ENCODE measurements at regions not wholly inside any gene's neighbourhood (a gene's known extent, or its start where the extent isn't known, plus 50 kb on each side); places are given as distances from the start of the nearest gene placed in this dataset.

GRCh38 chr19:29395111-29395733, 130.6 kb upstream of the VSTM2B start:
- no peak overlapping the region for H3K27ac ChIP-seq (replicated peaks)
- H3K27me3 ChIP-seq (ENCODE audit: insufficient read depth, poor library complexity, severe bottlenecking): no peaks in the 10 kb centered on the region
- no peak for TF ChIP-seq GABPA (IDR thresholded peaks at IDR 0.05; ENCODE audit: low read depth)
- TF ChIP-seq SPI1 (IDR thresholded peaks at IDR 0.05; ENCODE audit: borderline replicate concordance, low read depth): no peak
- no peak for TF ChIP-seq POLR2AphosphoS5 (IDR thresholded peaks at IDR 0.05; ENCODE audit: low read depth)
- TF ChIP-seq, protein P1, sequence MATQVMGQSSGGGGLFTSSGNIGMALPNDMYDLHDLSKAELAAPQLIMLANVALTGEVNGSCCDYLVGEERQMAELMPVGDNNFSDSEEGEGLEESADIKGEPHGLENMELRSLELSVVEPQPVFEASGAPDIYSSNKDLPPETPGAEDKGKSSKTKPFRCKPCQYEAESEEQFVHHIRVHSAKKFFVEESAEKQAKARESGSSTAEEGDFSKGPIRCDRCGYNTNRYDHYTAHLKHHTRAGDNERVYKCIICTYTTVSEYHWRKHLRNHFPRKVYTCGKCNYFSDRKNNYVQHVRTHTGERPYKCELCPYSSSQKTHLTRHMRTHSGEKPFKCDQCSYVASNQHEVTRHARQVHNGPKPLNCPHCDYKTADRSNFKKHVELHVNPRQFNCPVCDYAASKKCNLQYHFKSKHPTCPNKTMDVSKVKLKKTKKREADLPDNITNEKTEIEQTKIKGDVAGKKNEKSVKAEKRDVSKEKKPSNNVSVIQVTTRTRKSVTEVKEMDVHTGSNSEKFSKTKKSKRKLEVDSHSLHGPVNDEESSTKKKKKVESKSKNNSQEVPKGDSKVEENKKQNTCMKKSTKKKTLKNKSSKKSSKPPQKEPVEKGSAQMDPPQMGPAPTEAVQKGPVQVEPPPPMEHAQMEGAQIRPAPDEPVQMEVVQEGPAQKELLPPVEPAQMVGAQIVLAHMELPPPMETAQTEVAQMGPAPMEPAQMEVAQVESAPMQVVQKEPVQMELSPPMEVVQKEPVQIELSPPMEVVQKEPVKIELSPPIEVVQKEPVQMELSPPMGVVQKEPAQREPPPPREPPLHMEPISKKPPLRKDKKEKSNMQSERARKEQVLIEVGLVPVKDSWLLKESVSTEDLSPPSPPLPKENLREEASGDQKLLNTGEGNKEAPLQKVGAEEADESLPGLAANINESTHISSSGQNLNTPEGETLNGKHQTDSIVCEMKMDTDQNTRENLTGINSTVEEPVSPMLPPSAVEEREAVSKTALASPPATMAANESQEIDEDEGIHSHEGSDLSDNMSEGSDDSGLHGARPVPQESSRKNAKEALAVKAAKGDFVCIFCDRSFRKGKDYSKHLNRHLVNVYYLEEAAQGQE (IDR thresholded peaks at IDR 0.05; ENCODE audit: insufficient replicate concordance, low read depth): no peak
- no peak for TF ChIP-seq CTCF (IDR thresholded peaks at IDR 0.05; ENCODE audit: insufficient read depth, low read length)
- DNase-seq (ENCODE audit: low read depth in 1 of 2, low spot score in 1 of 2): no peak
- H3K4me3 ChIP-seq (replicated peaks; ENCODE audit: insufficient read depth, low read length): no peak overlapping the region

- TF ChIP-seq POLR2AphosphoS5 (IDR thresholded peaks at IDR 0.05; ENCODE audit: low read depth): no peak
- TF ChIP-seq, protein P1 (IDR thresholded peaks at IDR 0.05; ENCODE audit: insufficient replicate concordance, low read depth): no peak
- no peak for TF ChIP-seq SPI1 (IDR thresholded peaks at IDR 0.05; ENCODE audit: borderline replicate concordance, low read depth)
- TF ChIP-seq GABPA (IDR thresholded peaks at IDR 0.05; ENCODE audit: low read depth): no peak
- no peak for TF ChIP-seq CTCF (IDR thresholded peaks at IDR 0.05; ENCODE audit: insufficient read depth, low read length)
- Histone ChIP-seq H3K27ac (replicated peaks) (no peak overlapping the region), H3K27me3 (ENCODE audit: insufficient read depth, poor library complexity, severe bottlenecking) (no peaks in the 10 kb centered on the region), H3K4me3 (replicated peaks; ENCODE audit: insufficient read depth, low read length) (no peak overlapping the region)
- DNase-seq (ENCODE audit: low read depth in 1 of 2, low spot score in 1 of 2): no peak
Measured at GRCh38 chr19:29395734-29396414, 129.9 kb upstream of the VSTM2B start.

DNA sequence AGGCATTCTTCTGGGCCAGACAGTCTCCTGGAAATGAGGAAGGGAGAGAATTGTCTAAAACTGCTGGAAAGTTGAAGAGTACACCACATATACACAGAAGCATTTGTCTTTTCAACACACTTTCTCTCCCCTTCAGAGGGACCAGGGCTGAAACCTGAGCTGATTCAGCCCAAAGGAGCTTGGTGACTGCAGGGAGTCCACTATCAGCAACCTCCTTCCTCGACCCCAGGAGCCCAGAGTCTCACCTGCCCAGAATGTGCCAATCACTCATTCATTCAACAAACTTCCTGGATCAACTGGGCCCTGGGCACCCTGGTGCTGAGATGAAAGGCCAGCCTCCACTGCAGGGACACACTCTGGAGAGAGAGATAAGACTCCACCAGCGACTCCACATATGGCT, 128.9 kb upstream of the VSTM2B start:
- DNase-seq (ENCODE audit: low read depth in 1 of 2, low spot score in 1 of 2): no peak
- no peak for TF ChIP-seq SPI1 (IDR thresholded peaks at IDR 0.05; ENCODE audit: borderline replicate concordance, low read depth)
- no peak for TF ChIP-seq POLR2AphosphoS5 (IDR thresholded peaks at IDR 0.05; ENCODE audit: low read depth)
- TF ChIP-seq GABPA (IDR thresholded peaks at IDR 0.05; ENCODE audit: low read depth): no peak

GRCh38 chr19:29397748-29398147, 128.0 kb upstream of the VSTM2B start:
- TF ChIP-seq CTCF (IDR thresholded peaks at IDR 0.05; ENCODE audit: insufficient read depth, low read length): no peak
- no peak for TF ChIP-seq GABPA (IDR thresholded peaks at IDR 0.05; ENCODE audit: low read depth)
- TF ChIP-seq SPI1 (IDR thresholded peaks at IDR 0.05; ENCODE audit: borderline replicate concordance, low read depth): no peak
- TF ChIP-seq POLR2AphosphoS5 (IDR thresholded peaks at IDR 0.05; ENCODE audit: low read depth): no peak
- TF ChIP-seq, protein P1 (IDR thresholded peaks at IDR 0.05; ENCODE audit: insufficient replicate concordance, low read depth): no peak
- DNase-seq (ENCODE audit: low read depth in 1 of 2, low spot score in 1 of 2): no peak
- H3K27me3 ChIP-seq (ENCODE audit: insufficient read depth, poor library complexity, severe bottlenecking): no peaks in the 10 kb centered on the region
- H3K4me3 ChIP-seq (replicated peaks; ENCODE audit: insufficient read depth, low read length): no peak overlapping the region
- H3K27ac ChIP-seq (replicated peaks): no peak overlapping the region

More for the DNA sequence above, 128.9 kb upstream of the VSTM2B start:
- Histone ChIP-seq H3K27ac (replicated peaks) (no peak overlapping the region), H3K27me3 (ENCODE audit: insufficient read depth, poor library complexity, severe bottlenecking) (no peaks in the 10 kb centered on the region), H3K4me3 (replicated peaks; ENCODE audit: insufficient read depth, low read length) (no peak overlapping the region)

Measured in HL-60 (cell line).